ENCODE measurements at regions not wholly inside any gene's neighbourhood (a gene's known extent, or its start where the extent isn't known, plus 50 kb on each side); places are given as distances from the start of the nearest gene placed in this dataset.
"Not testable (repeated sequence)": the region's sequence is repeated elsewhere in the genome, so short reads cannot be mapped to it uniquely, and the experiment has no call there.

GRCh38 chr18:64372850-64373249 is 224.0 kb upstream of the LINC00305 start:
- in situ Hi-C loops (cut with HindIII; ENCODE audit: low sequenced_read_pairs), result no loop called here

GRCh38 chr18:64369830-64370440 is 221.0 kb upstream of the LINC00305 start:
- in situ Hi-C loops (cut with HindIII; ENCODE audit: low sequenced_read_pairs), result not testable (repeated sequence)

- in situ Hi-C loops (cut with HindIII; ENCODE audit: low sequenced_read_pairs), result no loop called here
Measured at GRCh38 chr18:64365106-64365505, 216.2 kb upstream of the LINC00305 start.

- in situ Hi-C loops (cut with HindIII; ENCODE audit: low sequenced_read_pairs), result no loop called here
Measured at GRCh38 chr18:64337673-64338072, 188.8 kb upstream of the LINC00305 start.

GRCh38 chr18:64337018-64337417 is 188.1 kb upstream of the LINC00305 start:
- in situ Hi-C loops (cut with HindIII; ENCODE audit: low sequenced_read_pairs), result no loop called here

- in situ Hi-C loops (cut with HindIII; ENCODE audit: low sequenced_read_pairs), result no loop called here
Measured at GRCh38 chr18:64334748-64335147, 185.9 kb upstream of the LINC00305 start.

- in situ Hi-C loops (cut with HindIII; ENCODE audit: low sequenced_read_pairs), result no loop called here
Measured at GRCh38 chr18:64333584-64333983, 184.7 kb upstream of the LINC00305 start.

- in situ Hi-C loops (cut with HindIII; ENCODE audit: low sequenced_read_pairs), result no loop called here
Measured at GRCh38 chr18:64332835-64333234, 183.9 kb upstream of the LINC00305 start.

GRCh38 chr18:64331419-64331818 is 182.5 kb upstream of the LINC00305 start:
- in situ Hi-C loops (cut with HindIII; ENCODE audit: low sequenced_read_pairs), result no loop called here

GRCh38 chr18:64330931-64331330 is 182.0 kb upstream of the LINC00305 start:
- in situ Hi-C loops (cut with HindIII; ENCODE audit: low sequenced_read_pairs), result no loop called here

- in situ Hi-C loops (cut with HindIII; ENCODE audit: low sequenced_read_pairs), result no loop called here
Measured at GRCh38 chr18:64330161-64330560, 181.3 kb upstream of the LINC00305 start.

- in situ Hi-C loops (cut with HindIII; ENCODE audit: low sequenced_read_pairs), result no loop called here
Measured at GRCh38 chr18:64322189-64322588, 173.3 kb upstream of the LINC00305 start.

- in situ Hi-C loops (cut with HindIII; ENCODE audit: low sequenced_read_pairs), result no loop called here
Measured at GRCh38 chr18:64318547-64318946, 169.7 kb upstream of the LINC00305 start.

- in situ Hi-C loops (cut with HindIII; ENCODE audit: low sequenced_read_pairs), result no loop called here
Measured at GRCh38 chr18:64311859-64312258, 163.0 kb upstream of the LINC00305 start.

- in situ Hi-C loops (cut with HindIII; ENCODE audit: low sequenced_read_pairs), result no loop called here
Measured at GRCh38 chr18:64295839-64296238, 147.0 kb upstream of the LINC00305 start.

- in situ Hi-C loops (cut with HindIII; ENCODE audit: low sequenced_read_pairs), result no loop called here
Measured at GRCh38 chr18:64294967-64295366, 146.1 kb upstream of the LINC00305 start.

- in situ Hi-C loops (cut with HindIII; ENCODE audit: low sequenced_read_pairs), result no loop called here
Measured at GRCh38 chr18:64288432-64288831, 139.5 kb upstream of the LINC00305 start.

- in situ Hi-C loops (cut with HindIII; ENCODE audit: low sequenced_read_pairs), result no loop called here
Measured at GRCh38 chr18:64287926-64288325, 139.0 kb upstream of the LINC00305 start.

GRCh38 chr18:64283059-64283458 is 134.2 kb upstream of the LINC00305 start:
- in situ Hi-C loops (cut with HindIII; ENCODE audit: low sequenced_read_pairs), result no loop called here

- in situ Hi-C loops (cut with HindIII; ENCODE audit: low sequenced_read_pairs), result no loop called here
Measured at GRCh38 chr18:64278026-64278425, 129.1 kb upstream of the LINC00305 start.

- in situ Hi-C loops (cut with HindIII; ENCODE audit: low sequenced_read_pairs), result no loop called here
Measured at GRCh38 chr18:64276311-64277090, 127.6 kb upstream of the LINC00305 start.

- in situ Hi-C loops (cut with HindIII; ENCODE audit: low sequenced_read_pairs), result no loop called here
Measured at GRCh38 chr18:64275593-64276300, 126.9 kb upstream of the LINC00305 start.

All from endothelial cell of hepatic sinusoid (primary cell).